Activated CD8-positive, alpha-beta memory T cell treated with anti-CD3 and anti-CD28 coated beads, Interleukin-2, amount 10 ng/mL, durations not matched to agents 7 days and 5 days (primary cell): ENCODE measurements at regions not wholly inside any gene's neighbourhood (a gene's known extent, or its start where the extent isn't known, plus 50 kb on each side); places are given as distances from the start of the nearest gene placed in this dataset.

Source experiments
- ATAC-seq: fragments of 150-1000 bp; cut with Tn5 transposase; one replicate; pipeline ENCODE4 v1.10.0; 2021; ENCODE audit warnings: moderate library complexity
- CTCF ChIA-PET: fragments of 350-600 bp; sonication (Branson Sonifier 250); formaldehyde crosslinking; loops from one replicate; lab custom pipeline; 2021; ENCODE audit warnings: antibody characterized with exemption; lab: Charles Lee
- DNase-seq: peaks from one replicate; pipeline ENCODE4 v3.0.0-alpha.2; 2020
- H3K27ac Mint-ChIP-seq: one replicate; pipeline ENCODE4 v1.8.0; 2021; ENCODE audit warnings: mild to moderate bottlenecking, mixed read lengths
- H3K27me3 Mint-ChIP-seq: one replicate; pipeline ENCODE4 v1.8.0; 2021; ENCODE audit warnings: mixed read lengths
- H3K36me3 Mint-ChIP-seq: one replicate; pipeline ENCODE4 v1.8.0; 2021; ENCODE audit warnings: mild to moderate bottlenecking, mixed read lengths
- H3K4me1 Mint-ChIP-seq: one replicate; pipeline ENCODE4 v1.8.0; 2021; ENCODE audit warnings: mixed read lengths
- H3K4me3 Mint-ChIP-seq: one replicate; pipeline ENCODE4 v1.8.0; 2021; ENCODE audit warnings: mild to moderate bottlenecking, moderate library complexity, mixed read lengths
- H3K9me3 Mint-ChIP-seq: one replicate; pipeline ENCODE4 v1.8.0; 2022; ENCODE audit warnings: low read depth, mixed read lengths

DNA sequence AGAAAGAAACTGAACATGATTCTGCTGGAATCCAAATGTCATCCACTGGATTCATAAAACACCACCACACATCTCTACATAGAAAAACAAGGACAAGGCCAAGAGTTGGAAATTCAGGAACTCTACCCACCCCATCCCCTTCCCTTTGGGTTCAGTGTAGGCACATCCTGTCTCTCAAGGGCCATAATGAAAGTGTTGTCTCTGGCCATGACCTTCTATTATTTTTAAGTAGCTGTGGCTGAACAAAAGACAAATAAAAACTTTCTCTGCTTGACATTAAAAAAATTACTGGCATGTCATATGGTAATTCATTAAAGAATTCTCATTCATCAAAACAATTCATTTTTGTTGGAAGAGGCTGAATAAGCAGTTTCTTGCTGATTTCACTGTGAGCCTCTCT is 54.9 kb upstream of the ZBTB18 start:
- H3K27me3 Mint-ChIP-seq: no peaks in the 10 kb centered on the region
- ATAC-seq (no peak), DNase-seq (no peak)
- no peaks in the 10 kb centered on the region for H3K4me1 Mint-ChIP-seq
- H3K4me3 Mint-ChIP-seq: no peak overlapping the region
- CTCF ChIA-PET: no interaction called here
- H3K27ac Mint-ChIP-seq: no peak overlapping the region
- no peaks in the 10 kb centered on the region for H3K9me3 Mint-ChIP-seq
- H3K36me3 Mint-ChIP-seq: no peaks in the 10 kb centered on the region

DNA sequence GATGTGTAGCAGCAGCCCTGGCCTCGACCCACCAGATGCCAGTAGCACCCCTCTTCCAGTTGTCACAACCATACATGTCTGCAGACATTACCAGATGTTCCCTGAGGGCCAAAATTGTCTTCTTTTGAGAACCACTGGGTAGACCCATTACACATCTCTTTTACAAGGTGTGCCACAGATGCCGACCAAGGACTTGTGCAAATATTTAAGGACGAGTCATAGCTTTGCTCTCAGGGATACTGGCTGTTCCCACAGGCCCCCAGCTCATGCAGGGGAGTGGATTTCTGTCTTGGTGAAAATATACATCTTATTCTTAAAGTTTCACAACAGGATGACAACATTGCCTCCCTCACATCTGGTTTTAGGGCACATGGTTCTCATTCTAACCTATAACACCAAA is 59.4 kb upstream of the ZBTB18 start:
- H3K4me3 Mint-ChIP-seq: no peak overlapping the region
- ATAC-seq (no peak), DNase-seq (no peak)
- H3K27ac Mint-ChIP-seq: no peak overlapping the region
- no peaks in the 10 kb centered on the region for H3K9me3 Mint-ChIP-seq
- no peaks in the 10 kb centered on the region for H3K4me1 Mint-ChIP-seq
- H3K36me3 Mint-ChIP-seq: no peaks in the 10 kb centered on the region
- H3K27me3 Mint-ChIP-seq: no peaks in the 10 kb centered on the region
- CTCF ChIA-PET: no interaction called here

DNA sequence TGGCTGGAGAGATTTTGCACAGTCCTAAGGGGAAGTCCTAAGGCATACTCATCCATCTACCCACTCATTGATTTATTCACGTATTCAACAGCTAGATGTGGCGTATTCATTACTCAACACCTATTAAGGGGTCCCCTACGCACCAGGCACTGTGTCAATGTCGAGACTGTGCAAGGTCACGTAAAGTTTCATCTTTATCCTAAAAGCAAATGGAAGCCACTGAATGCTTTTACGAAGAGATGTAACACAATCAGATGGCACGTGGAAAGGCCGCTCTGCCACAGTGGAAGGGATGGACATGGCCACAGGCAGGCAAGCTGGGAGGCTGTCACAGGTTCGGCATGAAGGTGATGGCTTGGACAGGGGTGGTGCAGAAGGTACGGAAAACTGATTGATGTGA is 66.3 kb upstream of the ZBTB18 start:
- Mint-ChIP-seq H3K4me1 (no peaks in the 10 kb centered on the region), H3K27me3 (no peaks in the 10 kb centered on the region), H3K36me3 (no peaks in the 10 kb centered on the region), H3K4me3 (no peak overlapping the region), H3K9me3 (no peaks in the 10 kb centered on the region), H3K27ac (no peak overlapping the region)
- ATAC-seq: no peak
- CTCF ChIA-PET: no interaction called here
- DNase-seq: no peak

DNA sequence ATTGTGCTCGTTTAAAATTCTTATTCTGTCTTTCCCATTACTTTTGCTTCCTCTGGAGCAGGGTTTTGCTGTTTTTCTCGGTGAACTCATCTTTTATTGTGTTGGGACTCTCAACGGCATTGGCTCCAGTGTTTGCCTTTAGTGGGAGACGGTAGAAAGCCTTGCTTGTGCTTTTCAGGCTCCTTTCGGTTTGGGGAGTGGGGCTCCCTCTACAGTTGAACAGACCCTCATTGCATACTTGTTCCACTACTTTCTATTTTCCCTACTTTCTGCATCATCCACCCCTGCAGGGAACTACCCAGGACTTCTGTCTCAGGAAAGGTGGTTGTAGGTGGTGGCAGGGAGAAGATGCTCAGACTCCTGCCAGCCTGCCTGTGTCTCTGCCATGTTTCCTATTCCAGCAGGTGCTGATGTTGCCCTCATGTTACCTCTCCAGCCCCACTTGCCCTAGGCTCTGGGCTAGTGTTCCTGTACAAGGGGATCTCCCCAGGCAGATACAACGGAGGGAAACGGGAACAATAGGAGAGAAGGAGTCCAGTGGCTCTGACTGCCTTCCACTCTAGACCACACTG is 68.5 kb upstream of the ZBTB18 start:
- Mint-ChIP-seq H3K27me3 (no peaks in the 10 kb centered on the region), H3K9me3 (no peaks in the 10 kb centered on the region), H3K27ac (no peak overlapping the region), H3K4me3 (no peak overlapping the region), H3K36me3 (no peaks in the 10 kb centered on the region), H3K4me1 (no peaks in the 10 kb centered on the region)
- no peak for ATAC-seq
- CTCF ChIA-PET: no interaction called here
- no peak for DNase-seq

- no peak overlapping the region for H3K27ac Mint-ChIP-seq
- no peaks in the 10 kb centered on the region for H3K27me3 Mint-ChIP-seq
- H3K4me1 Mint-ChIP-seq: no peaks in the 10 kb centered on the region
- H3K4me3 Mint-ChIP-seq: no peak overlapping the region
- DNase-seq (no peak), ATAC-seq (no peak)
- CTCF ChIA-PET: no interaction called here
- no peaks in the 10 kb centered on the region for H3K9me3 Mint-ChIP-seq
- H3K36me3 Mint-ChIP-seq: no peaks in the 10 kb centered on the region
Measured at GRCh38 chr1:243980471-243980870, 70.6 kb upstream of the ZBTB18 start.

DNA sequence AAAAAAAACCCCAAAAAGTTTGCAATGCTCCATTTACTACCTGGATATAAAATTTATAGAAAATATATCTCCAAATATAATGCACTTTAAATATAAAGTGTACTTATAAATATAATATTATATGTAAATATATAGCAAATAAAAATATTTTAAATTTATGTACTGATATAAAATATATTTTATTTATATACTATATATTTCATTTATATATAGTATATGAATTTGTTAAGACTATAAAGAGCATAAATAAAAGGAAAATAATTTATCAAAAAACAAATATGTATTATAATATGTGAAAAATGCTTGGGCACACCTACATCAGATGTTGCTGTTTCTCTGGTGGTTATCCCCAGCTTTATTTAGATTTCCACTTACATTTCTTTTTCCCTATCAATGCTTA is 71.0 kb upstream of the ZBTB18 start:
- Mint-ChIP-seq H3K9me3 (no peaks in the 10 kb centered on the region), H3K36me3 (no peaks in the 10 kb centered on the region), H3K27ac (no peak overlapping the region), H3K4me3 (no peak overlapping the region), H3K4me1 (no peaks in the 10 kb centered on the region), H3K27me3 (no peaks in the 10 kb centered on the region)
- no peak for DNase-seq
- ATAC-seq: no peak
- CTCF ChIA-PET: no interaction called here

GRCh38 chr1:243979396-243979795 is 71.7 kb upstream of the ZBTB18 start:
- no peak overlapping the region for H3K4me3 Mint-ChIP-seq
- no peak for ATAC-seq
- H3K27ac Mint-ChIP-seq: no peak overlapping the region
- H3K36me3 Mint-ChIP-seq: no peaks in the 10 kb centered on the region
- no peaks in the 10 kb centered on the region for H3K4me1 Mint-ChIP-seq
- no peaks in the 10 kb centered on the region for H3K9me3 Mint-ChIP-seq
- no peak for DNase-seq
- CTCF ChIA-PET: no interaction called here
- H3K27me3 Mint-ChIP-seq: no peaks in the 10 kb centered on the region

GRCh38 chr1:243977094-243977493 is 74.0 kb upstream of the ZBTB18 start:
- Mint-ChIP-seq H3K4me1 (no peaks in the 10 kb centered on the region), H3K36me3 (no peaks in the 10 kb centered on the region), H3K27me3 (no peaks in the 10 kb centered on the region), H3K4me3 (no peak overlapping the region), H3K27ac (no peak overlapping the region), H3K9me3 (no peaks in the 10 kb centered on the region)
- no peak for ATAC-seq
- CTCF ChIA-PET: no interaction called here
- DNase-seq: no peak

DNA sequence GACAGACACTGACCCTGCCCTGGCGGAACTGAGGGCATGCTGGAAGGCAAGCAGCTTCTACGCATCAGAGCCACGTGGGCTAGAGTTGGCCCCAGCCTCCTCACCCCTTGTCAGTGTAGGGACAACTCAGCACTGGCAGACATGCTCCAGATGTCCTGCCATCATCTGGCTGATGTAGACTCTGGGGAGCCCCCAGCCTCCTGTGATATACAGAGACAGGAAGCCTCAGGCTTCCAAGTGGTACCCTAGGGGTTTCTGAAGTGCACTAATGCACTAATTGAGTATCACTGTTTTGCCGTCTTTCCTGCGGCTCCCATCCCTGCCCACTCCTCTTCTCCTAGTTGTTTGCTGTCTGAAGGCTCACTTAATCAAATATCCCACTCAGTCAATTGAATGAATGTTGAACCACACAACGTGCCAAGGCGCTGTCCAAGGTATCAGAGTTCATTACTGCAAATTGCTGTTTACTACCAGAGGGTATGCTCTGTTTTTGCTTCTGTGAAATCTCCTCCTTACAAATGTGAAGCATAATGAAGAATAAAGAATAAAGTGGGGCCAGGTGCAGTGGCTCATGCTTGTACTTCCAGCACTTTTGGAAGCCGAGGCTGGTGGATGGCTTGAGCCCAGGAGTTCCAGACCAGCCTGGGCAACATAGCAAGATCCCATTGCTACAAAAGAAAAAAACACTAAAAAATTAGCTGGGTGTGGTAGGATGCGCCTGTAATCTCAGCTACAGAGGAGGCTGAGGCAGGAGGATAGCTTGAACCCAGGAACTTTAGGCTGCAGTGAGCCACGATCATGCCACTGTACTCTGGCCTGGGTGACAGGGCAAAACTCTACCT is 76.4 kb upstream of the ZBTB18 start:
- no peak overlapping the region for H3K27ac Mint-ChIP-seq
- H3K4me1 Mint-ChIP-seq: no peaks in the 10 kb centered on the region
- CTCF ChIA-PET: interaction anchor here (0.6 kb wide), 1 partner anchor 9 kb away, joined by 4 read pairs; no protein-coding TSS in a partner anchor
- H3K4me3 Mint-ChIP-seq: no peak overlapping the region
- no peaks in the 10 kb centered on the region for H3K9me3 Mint-ChIP-seq
- H3K27me3 Mint-ChIP-seq: no peaks in the 10 kb centered on the region
- no peak for ATAC-seq
- no peak for DNase-seq
- no peaks in the 10 kb centered on the region for H3K36me3 Mint-ChIP-seq

DNA sequence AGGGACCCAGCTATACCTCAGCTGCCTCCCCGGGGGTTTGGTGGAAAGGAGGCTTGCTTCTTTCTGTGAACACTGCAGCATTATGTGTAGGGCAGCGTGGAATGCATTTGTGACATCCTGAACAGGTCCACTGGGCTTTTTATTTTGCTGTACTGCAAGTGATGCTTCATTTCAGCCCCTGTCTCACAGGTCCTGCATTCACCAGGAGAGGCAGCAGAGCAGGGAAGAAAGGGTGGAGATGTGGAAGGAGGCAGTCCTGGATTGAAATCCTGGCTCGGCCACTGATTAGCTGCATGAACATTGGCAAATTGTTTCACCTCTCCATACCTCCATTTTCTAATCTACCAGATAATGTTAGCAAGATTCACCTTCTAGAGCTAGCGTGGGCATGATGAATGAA is 77.9 kb upstream of the ZBTB18 start:
- Mint-ChIP-seq H3K36me3 (no peaks in the 10 kb centered on the region), H3K4me3 (no peak overlapping the region), H3K9me3 (no peaks in the 10 kb centered on the region), H3K4me1 (no peaks in the 10 kb centered on the region), H3K27me3 (no peaks in the 10 kb centered on the region), H3K27ac (no peak overlapping the region)
- no peak for ATAC-seq
- no peak for DNase-seq
- CTCF ChIA-PET: no interaction called here

DNA sequence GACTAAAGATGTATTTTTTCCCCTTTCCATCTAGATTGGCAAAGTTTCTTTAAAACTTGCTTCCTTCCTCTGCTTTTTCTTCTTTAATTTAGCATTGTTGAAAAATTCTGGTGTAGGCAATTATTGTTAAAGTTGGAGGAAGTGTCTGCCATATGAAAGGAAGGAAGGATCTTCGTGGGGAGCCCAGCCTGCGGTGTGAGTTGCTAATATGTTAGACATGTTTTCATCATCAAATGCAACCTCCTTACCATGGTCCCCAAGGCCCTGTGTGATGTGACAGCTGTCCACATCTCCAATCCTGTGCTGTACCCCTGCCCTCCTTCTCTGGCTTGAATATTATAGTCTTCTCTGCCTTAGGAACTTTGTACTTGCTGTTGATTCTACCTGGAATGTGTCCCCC is 81.0 kb upstream of the ZBTB18 start:
- Mint-ChIP-seq H3K27me3 (peaks cover 3% of the 10 kb centered on the region), H3K4me1 (no peaks in the 10 kb centered on the region), H3K4me3 (no peak overlapping the region), H3K9me3 (no peaks in the 10 kb centered on the region), H3K27ac (no peak overlapping the region), H3K36me3 (no peaks in the 10 kb centered on the region)
- DNase-seq (no peak), ATAC-seq (no peak)
- CTCF ChIA-PET: interaction anchor here (1.0 kb wide), 1 partner anchor 302 kb away, joined by 3 read pairs; no protein-coding TSS in a partner anchor

DNA sequence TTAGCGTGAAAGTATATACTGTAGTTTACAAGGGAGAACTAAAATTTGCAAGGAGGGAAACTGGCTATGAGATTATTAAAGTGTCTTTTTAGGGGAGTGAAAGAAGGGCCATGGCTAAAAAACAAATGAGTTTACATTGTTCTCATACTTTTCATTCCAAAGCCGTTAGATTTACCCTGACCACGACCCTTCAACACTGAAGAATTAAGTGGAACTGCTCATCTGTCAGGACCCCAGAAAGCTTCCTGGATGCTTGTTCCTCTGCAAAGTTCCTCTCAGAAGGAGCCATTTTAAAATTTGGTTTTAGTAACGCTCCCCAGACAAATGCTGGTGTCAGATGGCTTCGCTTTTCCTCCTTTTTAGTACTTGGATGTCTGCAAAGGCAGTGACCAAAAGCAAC is 82.7 kb upstream of the ZBTB18 start:
- Mint-ChIP-seq H3K4me3 (no peak overlapping the region), H3K4me1 (no peaks in the 10 kb centered on the region), H3K27me3 (peaks cover 3% of the 10 kb centered on the region), H3K9me3 (no peaks in the 10 kb centered on the region), H3K27ac (no peak overlapping the region), H3K36me3 (no peaks in the 10 kb centered on the region)
- no peak for DNase-seq
- CTCF ChIA-PET: no interaction called here
- ATAC-seq: no peak

DNA sequence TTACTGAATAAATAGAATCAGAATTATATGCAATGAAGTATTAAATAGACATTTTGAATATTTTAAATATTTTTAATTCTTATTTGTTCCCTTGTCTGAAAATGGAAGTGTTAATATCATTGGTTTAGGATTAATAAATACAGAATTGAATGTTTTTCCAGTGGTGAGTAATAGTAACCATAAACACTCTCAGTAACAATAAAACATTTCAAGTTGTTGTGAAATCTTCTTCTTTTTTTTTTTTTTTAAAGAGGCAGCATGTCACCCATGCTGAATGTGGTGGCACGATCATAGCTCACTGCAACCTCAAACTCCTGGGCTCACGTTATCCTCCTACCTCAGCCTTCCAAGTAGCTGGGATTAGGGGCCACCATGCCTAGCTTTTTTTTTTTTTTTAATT is 86.2 kb upstream of the ZBTB18 start:
- Mint-ChIP-seq H3K27me3 (peaks cover 8% of the 10 kb centered on the region), H3K36me3 (no peaks in the 10 kb centered on the region), H3K27ac (no peak overlapping the region), H3K4me1 (no peaks in the 10 kb centered on the region), H3K4me3 (no peak overlapping the region), H3K9me3 (no peaks in the 10 kb centered on the region)
- CTCF ChIA-PET: no interaction called here
- DNase-seq: no peak
- ATAC-seq: no peak

DNA sequence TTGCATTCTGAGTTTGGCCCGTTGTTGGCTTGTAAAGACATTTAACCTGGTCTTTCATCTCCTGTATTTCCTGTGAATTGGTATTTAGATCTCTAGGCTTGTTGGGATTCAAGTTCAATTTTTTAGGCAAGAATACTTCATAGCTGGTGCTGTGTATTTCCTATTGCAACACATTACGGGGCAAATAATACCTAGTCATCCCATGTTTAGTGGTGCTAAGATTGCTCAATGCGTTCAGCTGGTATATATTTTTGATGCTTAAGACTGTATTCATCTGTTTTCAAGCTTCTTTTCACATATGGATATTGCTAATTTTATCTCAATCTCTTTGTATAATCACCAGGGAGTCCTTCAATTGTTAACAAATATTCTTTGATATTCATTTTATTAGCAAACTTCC is 87.5 kb upstream of the ZBTB18 start:
- ATAC-seq (no peak), DNase-seq (no peak)
- CTCF ChIA-PET: no interaction called here
- H3K36me3 Mint-ChIP-seq: no peaks in the 10 kb centered on the region
- no peaks in the 10 kb centered on the region for H3K4me1 Mint-ChIP-seq
- no peaks in the 10 kb centered on the region for H3K9me3 Mint-ChIP-seq
- peaks cover 18% of the 10 kb centered on the region for H3K27me3 Mint-ChIP-seq
- H3K27ac Mint-ChIP-seq: no peak overlapping the region
- no peak overlapping the region for H3K4me3 Mint-ChIP-seq
